ENCODE measurements at regions not wholly inside any gene's neighbourhood (a gene's known extent, or its start where the extent isn't known, plus 50 kb on each side); places are given as distances from the start of the nearest gene placed in this dataset.
"Not testable (repeated sequence)": the region's sequence is repeated elsewhere in the genome, so short reads cannot be mapped to it uniquely, and the experiment has no call there.

DNA sequence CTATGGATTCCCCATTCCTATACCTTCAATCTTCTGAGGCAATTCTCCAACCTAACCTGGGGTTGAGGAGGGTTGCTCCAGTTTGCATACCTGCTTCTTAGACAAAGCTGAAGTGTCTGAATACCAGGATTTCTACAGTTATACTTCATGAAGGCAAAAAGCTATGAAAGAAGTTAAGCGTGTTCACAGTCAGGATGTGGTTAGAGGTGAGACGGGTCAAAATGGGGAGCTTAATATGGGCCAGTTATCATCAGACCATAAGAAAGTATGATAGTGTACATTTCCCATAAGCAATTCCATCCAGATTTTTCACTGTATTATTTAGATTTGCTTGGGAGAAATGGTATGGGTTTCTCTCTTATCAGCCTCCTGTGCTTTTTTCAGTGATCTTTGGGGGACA is 156.9 kb upstream of the FER start:
- ATAC-seq (replicated peaks) (no peak), DNase-seq (no peak)
- peaks cover 0 to 3% of the 10 kb centered on the region in 2 donors for H3K27me3 Mint-ChIP-seq
- no peaks in the 10 kb centered on the region for H3K9me3 Mint-ChIP-seq
- H3K36me3 Mint-ChIP-seq, result no peaks in the 10 kb centered on the region
- no peak overlapping the region for H3K4me3 Mint-ChIP-seq
- no peak overlapping the region for H3K27ac Mint-ChIP-seq
- no peaks in the 10 kb centered on the region for H3K4me1 Mint-ChIP-seq

DNA sequence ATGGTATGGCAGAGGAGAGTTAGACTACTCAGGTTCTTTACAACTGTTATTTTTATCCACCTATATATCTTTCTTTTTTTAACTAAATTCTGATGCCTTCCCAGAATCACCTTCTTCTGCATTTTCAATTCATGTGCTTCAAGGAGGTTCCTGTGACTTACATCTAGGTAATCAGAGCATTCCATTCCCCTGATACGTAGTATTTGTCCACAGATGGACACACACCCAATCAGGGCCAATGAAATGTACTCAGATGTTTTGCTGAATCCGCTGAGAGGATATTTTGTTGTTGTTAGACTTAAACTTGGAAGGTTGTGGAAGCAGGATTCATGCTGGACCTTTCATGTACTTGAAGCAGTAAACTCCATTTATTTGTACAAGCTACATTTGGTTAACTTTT is 159.4 kb upstream of the FER start:
- Mint-ChIP-seq H3K36me3 (no peaks in the 10 kb centered on the region), H3K27me3 (peaks cover 4 to 6% of the 10 kb centered on the region in 2 donors), H3K4me3 (no peak overlapping the region), H3K27ac (no peak overlapping the region), H3K9me3 (no peaks in the 10 kb centered on the region), H3K4me1 (no peaks in the 10 kb centered on the region)
- no peak for ATAC-seq (replicated peaks)
- DNase-seq, result no peak

DNA sequence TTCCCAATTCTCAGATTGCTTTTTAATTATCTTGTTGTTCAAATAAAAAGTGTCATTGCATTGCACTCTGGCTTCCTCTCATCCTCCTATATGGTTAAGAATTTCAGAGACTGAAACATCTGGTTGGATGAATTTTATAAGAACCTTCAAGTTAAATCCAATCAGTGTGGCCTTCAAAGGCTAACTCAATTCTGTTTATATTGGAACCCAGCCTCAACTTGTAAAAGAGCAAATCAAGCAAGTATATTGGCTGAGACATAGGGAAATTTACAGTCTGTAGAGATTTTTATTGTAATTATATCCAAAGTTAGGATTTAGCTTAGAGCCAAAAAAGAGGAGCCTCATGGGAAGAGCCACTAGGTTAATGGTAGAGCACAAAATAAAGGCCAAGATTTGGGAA is 159.9 kb upstream of the FER start:
- Mint-ChIP-seq H3K4me1 (no peaks in the 10 kb centered on the region), H3K36me3 (no peaks in the 10 kb centered on the region), H3K27ac (no peak overlapping the region), H3K4me3 (no peak overlapping the region), H3K27me3 (peaks cover 4 to 6% of the 10 kb centered on the region in 2 donors), H3K9me3 (no peaks in the 10 kb centered on the region)
- no peak for DNase-seq
- ATAC-seq (replicated peaks), result no peak

DNA sequence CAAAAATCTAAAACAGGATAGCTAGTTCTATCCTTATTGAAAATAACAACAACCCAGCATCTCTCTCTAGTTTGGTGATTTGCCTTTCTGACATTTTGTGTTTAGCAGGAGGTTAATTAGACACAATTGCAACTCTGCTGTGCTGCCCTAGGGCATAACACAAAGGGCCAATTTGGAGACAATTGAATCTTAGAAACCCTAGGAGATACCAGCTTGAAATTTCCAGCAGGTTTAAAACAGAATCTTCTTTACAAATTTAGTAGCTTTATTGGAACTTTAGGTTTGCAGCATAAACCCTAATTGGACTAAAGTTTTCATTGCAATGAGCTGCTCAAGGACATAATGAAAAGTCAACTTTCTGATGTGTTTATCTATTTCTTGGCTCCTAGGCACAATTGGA is 166.7 kb upstream of the FER start:
- no peaks in the 10 kb centered on the region for H3K36me3 Mint-ChIP-seq
- no peak overlapping the region for H3K27ac Mint-ChIP-seq
- ATAC-seq (replicated peaks), result no peak
- no peaks in the 10 kb centered on the region for H3K4me1 Mint-ChIP-seq
- peaks cover 0 to 3% of the 10 kb centered on the region in 2 donors for H3K9me3 Mint-ChIP-seq
- H3K4me3 Mint-ChIP-seq, result no peak overlapping the region
- no peak for DNase-seq
- H3K27me3 Mint-ChIP-seq, result peaks cover 4 to 8% of the 10 kb centered on the region in 2 donors

DNA sequence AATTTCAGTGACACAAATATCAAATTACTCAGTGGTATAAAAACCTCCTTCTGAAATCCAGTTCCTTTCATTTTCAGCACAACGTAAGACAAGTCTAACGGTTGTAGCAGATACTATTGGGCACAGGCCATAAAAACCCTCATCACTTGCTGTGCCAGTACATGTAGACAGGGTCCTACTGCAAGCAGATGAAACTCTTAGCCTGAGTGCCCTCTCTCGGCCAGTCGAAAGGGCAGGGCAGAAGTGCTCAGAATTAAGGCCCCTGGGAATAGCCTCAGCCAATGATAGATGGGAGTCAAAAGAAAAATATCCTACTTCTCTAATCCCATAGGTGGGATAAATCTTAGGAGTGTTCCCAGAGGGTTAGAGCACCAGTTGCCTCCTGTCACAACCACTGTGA is 168.5 kb upstream of the FER start:
- ATAC-seq (replicated peaks), result no peak
- DNase-seq, result no peak
- peaks cover 0 to under 1% of the 10 kb centered on the region in 2 donors for H3K36me3 Mint-ChIP-seq
- peaks cover 0 to 8% of the 10 kb centered on the region in 2 donors for H3K27me3 Mint-ChIP-seq
- no peak overlapping the region for H3K27ac Mint-ChIP-seq
- H3K4me1 Mint-ChIP-seq, result no peaks in the 10 kb centered on the region
- no peak overlapping the region for H3K4me3 Mint-ChIP-seq
- peaks cover 9 to 11% of the 10 kb centered on the region in 2 donors for H3K9me3 Mint-ChIP-seq

DNA sequence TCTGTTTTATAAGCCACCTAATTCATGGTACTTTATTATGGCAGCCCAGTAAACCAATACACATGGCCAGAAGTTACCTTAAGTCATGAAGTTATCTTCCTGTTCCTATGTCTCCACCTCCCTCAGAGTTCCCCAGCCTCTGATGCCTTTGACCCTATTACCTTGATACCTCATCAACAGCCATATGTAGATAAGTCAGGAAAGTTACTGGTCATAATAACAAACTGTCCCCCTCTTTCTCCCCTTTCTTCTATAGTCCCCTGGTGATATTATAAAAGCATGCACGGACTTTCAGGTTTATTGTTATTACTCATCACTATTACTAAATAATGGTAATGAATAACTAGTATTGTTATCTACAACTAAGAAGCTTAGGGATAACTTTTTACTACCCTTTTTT is 168.9 kb upstream of the FER start:
- ATAC-seq (replicated peaks) (no peak), DNase-seq (no peak)
- H3K27me3 Mint-ChIP-seq, result peaks cover 0 to 8% of the 10 kb centered on the region in 2 donors
- no peaks in the 10 kb centered on the region for H3K4me1 Mint-ChIP-seq
- peaks cover 14 to 15% of the 10 kb centered on the region in 2 donors for H3K9me3 Mint-ChIP-seq
- H3K4me3 Mint-ChIP-seq, result no peak overlapping the region
- no peak overlapping the region for H3K27ac Mint-ChIP-seq
- peaks cover 0 to 2% of the 10 kb centered on the region in 2 donors for H3K36me3 Mint-ChIP-seq

DNA sequence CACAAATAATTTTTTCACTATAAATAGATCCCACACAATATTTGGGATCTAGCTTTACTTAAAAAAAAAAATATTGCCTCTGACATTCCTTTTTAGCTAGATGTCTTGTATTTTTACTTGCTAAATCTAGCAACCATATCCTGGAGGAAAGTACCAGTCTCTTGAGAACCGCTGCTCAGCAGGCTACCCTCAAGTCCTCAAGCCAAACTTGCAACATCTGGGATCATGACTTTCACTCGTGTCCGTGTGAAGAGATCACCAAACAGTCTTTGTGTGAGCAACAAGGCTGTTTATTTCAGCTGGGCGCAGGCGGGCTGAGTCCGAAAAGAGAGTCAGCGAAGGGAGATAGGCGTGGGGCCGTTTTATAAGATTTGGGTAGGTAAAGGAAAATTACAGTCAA is 180.3 kb upstream of the FER start:
- Mint-ChIP-seq H3K27ac (no peak overlapping the region), H3K9me3 (peaks cover 0 to under 1% of the 10 kb centered on the region in 2 donors), H3K27me3 (peaks cover 0 to 1% of the 10 kb centered on the region in 2 donors), H3K4me1 (no peaks in the 10 kb centered on the region), H3K4me3 (no peak overlapping the region), H3K36me3 (no peaks in the 10 kb centered on the region)
- ATAC-seq (replicated peaks) (no peak), DNase-seq (no peak)

DNA sequence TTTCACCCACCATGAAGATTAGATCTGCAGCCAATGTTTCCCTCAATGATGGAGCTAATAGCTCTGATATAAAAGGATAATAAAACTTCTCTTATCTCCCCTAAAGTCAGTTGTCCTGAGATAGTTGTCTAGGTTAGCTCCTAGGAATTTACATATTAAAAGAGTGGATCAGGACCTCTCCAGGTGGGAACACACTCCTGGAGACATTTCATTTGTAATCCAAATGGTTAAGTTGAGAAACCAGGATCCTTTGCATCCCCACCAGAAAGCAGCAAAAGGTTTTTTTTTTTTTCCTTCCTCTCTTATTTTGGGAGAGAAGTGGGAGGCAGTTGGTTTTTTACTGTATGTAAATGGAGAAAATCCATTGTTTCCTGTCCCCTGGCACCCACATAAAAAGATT is 182.5 kb upstream of the FBXL17 start:
- no peak for ATAC-seq (replicated peaks)
- no peak for DNase-seq
- H3K27ac Mint-ChIP-seq, result no peak overlapping the region
- no peaks in the 10 kb centered on the region for H3K27me3 Mint-ChIP-seq
- H3K4me1 Mint-ChIP-seq, result no peaks in the 10 kb centered on the region
- no peaks in the 10 kb centered on the region for H3K36me3 Mint-ChIP-seq
- no peaks in the 10 kb centered on the region for H3K9me3 Mint-ChIP-seq
- H3K4me3 Mint-ChIP-seq, result no peak overlapping the region

DNA sequence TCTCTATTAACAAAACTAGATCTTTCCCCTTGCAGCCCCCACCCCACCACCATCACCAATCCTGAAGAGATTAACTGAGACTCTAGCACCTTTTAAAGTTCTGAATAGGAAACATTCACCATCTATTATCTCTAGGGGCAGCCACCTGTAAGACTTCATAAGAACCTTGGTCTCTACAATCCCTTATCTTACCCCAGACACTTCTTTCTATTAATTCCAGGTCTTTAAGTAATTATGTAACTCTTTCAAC is 180.2 kb upstream of the FBXL17 start:
- no peaks in the 10 kb centered on the region for H3K9me3 Mint-ChIP-seq

DNA sequence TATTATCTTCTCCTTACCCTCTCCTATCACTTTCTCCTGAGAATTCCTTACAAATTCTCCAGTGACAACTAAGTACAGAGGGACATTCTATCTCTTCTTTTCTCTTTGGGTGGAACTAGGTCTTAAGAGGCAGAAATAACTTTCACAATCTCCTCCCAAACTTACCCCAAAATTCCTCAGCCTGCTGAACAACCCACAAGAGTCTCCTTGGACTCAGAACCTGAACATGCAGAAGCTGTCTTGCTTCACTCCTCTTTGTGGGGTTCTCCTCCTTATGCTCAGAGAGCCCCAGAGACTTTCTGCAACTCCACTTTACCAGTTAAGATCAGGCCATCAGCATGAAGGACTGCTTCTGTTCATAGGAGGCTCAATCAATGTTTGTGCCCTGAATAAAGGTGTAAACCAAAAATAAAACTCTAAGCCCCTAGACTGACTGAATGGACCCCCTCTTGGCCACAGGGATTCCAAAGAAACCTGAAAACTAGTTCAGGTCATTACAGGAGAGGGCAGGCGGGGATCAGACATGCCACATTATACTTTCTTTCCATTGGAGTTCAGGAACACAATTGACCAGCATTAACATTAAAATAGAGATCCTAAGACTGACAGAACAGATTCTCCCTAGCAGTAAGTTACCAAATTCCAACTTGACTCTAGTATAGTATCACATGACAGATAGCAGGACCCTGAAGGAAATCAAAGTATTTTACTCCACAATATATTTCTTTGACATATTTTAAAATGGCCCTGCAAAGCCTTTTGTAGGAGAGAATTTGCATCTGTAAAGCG is 179.7 kb upstream of the FBXL17 start:
- Mint-ChIP-seq H3K27me3 (no peaks in the 10 kb centered on the region), H3K9me3 (no peaks in the 10 kb centered on the region), H3K4me3 (no peak overlapping the region), H3K4me1 (no peaks in the 10 kb centered on the region), H3K27ac (no peak overlapping the region), H3K36me3 (no peaks in the 10 kb centered on the region)
- no peak for DNase-seq
- no peak for ATAC-seq (replicated peaks)

More for the DNA sequence above, 180.2 kb upstream of the FBXL17 start:
- no peaks in the 10 kb centered on the region for H3K27me3 Mint-ChIP-seq
- DNase-seq, result no peak
- no peaks in the 10 kb centered on the region for H3K4me1 Mint-ChIP-seq
- no peaks in the 10 kb centered on the region for H3K36me3 Mint-ChIP-seq
- H3K4me3 Mint-ChIP-seq, result no peak overlapping the region
- no peak for ATAC-seq (replicated peaks)
- H3K27ac Mint-ChIP-seq, result no peak overlapping the region

DNA sequence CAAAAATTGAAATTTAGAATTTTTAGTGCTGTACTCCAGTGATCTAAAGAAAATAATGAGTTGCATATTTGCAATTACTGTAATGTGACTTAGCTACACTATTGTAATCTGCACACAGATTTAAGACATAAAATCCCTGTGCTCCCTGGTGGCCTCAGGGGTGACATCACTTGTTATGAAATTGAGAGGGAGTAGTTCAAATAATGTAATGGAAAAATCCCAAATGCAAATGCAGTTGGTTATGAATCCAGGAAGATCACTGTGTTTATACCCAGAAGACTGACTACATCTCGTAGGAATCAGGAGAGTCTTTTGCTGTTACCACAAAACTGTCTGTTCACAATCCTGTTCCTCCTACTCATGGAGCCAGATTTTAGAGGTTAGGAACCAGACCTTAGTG is 178.7 kb upstream of the FBXL17 start:
- Mint-ChIP-seq H3K4me3 (no peak overlapping the region), H3K9me3 (no peaks in the 10 kb centered on the region), H3K27me3 (no peaks in the 10 kb centered on the region), H3K4me1 (no peaks in the 10 kb centered on the region), H3K36me3 (no peaks in the 10 kb centered on the region), H3K27ac (no peak overlapping the region)
- no peak for ATAC-seq (replicated peaks)
- DNase-seq, result no peak

DNA sequence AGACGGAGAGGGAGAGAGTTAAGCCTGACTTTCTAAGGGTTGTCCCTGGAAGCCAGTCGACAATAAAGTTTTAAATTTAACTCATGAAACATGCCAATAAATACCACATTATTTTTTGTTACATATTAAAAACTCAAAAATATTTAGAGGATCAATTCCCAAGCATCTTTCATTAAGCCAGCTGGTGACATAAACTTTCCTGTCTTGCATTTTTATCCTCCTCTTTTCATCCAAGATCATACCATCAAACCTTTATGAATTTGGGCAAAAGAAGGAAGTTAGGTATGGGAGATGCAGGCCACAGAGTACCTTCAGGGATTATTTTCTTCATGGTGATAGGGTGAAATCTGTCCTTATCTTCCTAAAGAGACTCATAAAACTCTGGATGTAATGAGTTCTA is 178.3 kb upstream of the FBXL17 start:
- ATAC-seq (replicated peaks) (no peak), DNase-seq (no peak)
- Mint-ChIP-seq H3K36me3 (no peaks in the 10 kb centered on the region), H3K4me1 (no peaks in the 10 kb centered on the region), H3K27me3 (no peaks in the 10 kb centered on the region), H3K9me3 (no peaks in the 10 kb centered on the region), H3K27ac (no peak overlapping the region), H3K4me3 (no peak overlapping the region)

DNA sequence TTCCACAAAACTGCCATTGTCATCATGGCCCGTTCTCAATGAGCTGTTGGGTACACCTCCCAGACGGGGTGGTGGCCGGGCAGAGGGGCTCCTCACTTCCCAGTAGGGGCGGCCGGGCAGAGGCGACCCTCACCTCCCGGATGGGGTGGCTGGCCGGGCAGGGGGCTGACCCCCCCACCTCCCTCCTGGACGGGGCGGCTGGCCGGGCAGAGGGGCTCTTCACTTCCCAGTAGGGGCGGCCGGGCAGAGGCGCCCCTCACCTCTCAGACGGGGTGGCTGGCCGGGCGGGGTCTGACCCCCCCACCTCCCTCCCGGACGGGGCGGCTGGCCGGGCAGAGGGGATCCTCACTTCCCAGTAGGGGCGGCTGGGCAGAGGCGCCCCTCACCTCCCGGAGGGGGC is 176.9 kb upstream of the FBXL17 start:
- H3K4me1 Mint-ChIP-seq; ATAC-seq (replicated peaks); H3K36me3 Mint-ChIP-seq; H3K27ac Mint-ChIP-seq; DNase-seq; H3K9me3 Mint-ChIP-seq; H3K4me3 Mint-ChIP-seq; H3K27me3 Mint-ChIP-seq: not testable (repeated sequence)

DNA sequence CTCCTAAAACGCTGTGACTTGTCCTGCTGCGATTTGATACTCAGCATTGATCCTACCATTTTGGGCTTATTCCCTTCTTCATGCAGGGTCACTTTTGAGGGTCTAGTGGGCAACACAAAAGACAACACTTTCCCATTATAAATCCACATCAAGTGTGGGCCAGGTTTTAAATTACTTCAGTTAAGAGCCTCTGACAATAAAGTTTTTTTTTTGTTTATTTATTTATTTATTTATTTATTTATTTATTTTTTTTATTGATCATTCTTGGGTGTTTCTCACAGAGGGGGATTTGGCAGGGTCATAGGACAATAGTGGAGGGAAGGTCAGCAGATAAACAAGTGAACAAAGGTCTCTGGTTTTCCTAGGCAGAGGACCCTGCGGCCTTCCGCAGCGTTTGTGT is 176.2 kb upstream of the FBXL17 start:
- H3K4me3 Mint-ChIP-seq; ATAC-seq (replicated peaks); H3K27me3 Mint-ChIP-seq; H3K36me3 Mint-ChIP-seq; H3K27ac Mint-ChIP-seq; H3K9me3 Mint-ChIP-seq; H3K4me1 Mint-ChIP-seq; DNase-seq: not testable (repeated sequence)

DNA sequence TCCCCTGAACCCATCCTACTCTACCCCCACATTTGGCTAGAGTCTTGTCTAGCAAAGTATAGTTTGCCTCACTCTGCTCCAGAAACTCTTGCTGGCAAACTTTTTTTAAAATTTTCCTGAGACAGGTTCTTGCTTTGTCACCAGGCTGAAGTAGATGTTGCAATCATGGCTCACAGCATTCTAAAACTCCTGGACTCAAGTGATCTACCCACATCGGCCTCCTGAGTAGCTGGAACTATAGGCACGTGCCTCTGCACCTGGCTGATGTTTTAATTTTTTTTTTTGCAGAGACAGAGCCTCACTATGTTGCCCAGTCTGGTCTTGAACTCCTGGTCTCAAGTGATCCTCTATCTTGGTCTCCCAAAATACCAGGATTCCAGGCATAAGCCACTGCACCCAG is 175.8 kb upstream of the FBXL17 start:
- no peaks in the 10 kb centered on the region for H3K27me3 Mint-ChIP-seq
- H3K4me3 Mint-ChIP-seq, result no peak overlapping the region
- H3K9me3 Mint-ChIP-seq, result no peaks in the 10 kb centered on the region
- ATAC-seq (replicated peaks), result no peak
- no peak overlapping the region for H3K27ac Mint-ChIP-seq
- no peaks in the 10 kb centered on the region for H3K36me3 Mint-ChIP-seq
- no peak for DNase-seq
- no peaks in the 10 kb centered on the region for H3K4me1 Mint-ChIP-seq

Data from stimulated activated naive B cell treated with anti-CD40 and anti-IgM and Interleukin-4, amounts not matched to agents 10 μg/mL and 1 μg/mL and 100 μg/mL, for 72 hours (primary cell).